SK-N-MC (cell line): ENCODE measurements at regions not wholly inside any gene's neighbourhood (a gene's known extent, or its start where the extent isn't known, plus 50 kb on each side); places are given as distances from the start of the nearest gene placed in this dataset.

Experiments
- EZH2 ChIP-seq: fragments of 200-600 bp; sonication (generic); IDR thresholded peaks from one replicate; pipeline ENCODE4 v1.6.1; 2017; ENCODE audit warnings: antibody characterized with exemption
- POLR2AphosphoS5 ChIP-seq: IDR thresholded peaks from 2 replicates; pipeline ENCODE4 v1.6.1; 2012; ENCODE audit warnings: mild to moderate bottlenecking, low read depth, low read length, borderline replicate concordance

GRCh38 chr3:116601206-116601605 lies 108.4 kb upstream of the TUSC7 start:
- TF ChIP-seq POLR2AphosphoS5 (no peak), EZH2 (no peak)
